ENCODE measurements at regions not wholly inside any gene's neighbourhood (a gene's known extent, or its start where the extent isn't known, plus 50 kb on each side); places are given as distances from the start of the nearest gene placed in this dataset.

GRCh38 chr14:104441275-104442106 is 138.1 kb upstream of the C14orf180 start:
- no peak overlapping the region for H3K4me3 ChIP-seq (ENCODE audit: low read depth, low read length)
- DNase-seq (ENCODE audit: low read depth), result no peak
- TF ChIP-seq, protein P1, sequence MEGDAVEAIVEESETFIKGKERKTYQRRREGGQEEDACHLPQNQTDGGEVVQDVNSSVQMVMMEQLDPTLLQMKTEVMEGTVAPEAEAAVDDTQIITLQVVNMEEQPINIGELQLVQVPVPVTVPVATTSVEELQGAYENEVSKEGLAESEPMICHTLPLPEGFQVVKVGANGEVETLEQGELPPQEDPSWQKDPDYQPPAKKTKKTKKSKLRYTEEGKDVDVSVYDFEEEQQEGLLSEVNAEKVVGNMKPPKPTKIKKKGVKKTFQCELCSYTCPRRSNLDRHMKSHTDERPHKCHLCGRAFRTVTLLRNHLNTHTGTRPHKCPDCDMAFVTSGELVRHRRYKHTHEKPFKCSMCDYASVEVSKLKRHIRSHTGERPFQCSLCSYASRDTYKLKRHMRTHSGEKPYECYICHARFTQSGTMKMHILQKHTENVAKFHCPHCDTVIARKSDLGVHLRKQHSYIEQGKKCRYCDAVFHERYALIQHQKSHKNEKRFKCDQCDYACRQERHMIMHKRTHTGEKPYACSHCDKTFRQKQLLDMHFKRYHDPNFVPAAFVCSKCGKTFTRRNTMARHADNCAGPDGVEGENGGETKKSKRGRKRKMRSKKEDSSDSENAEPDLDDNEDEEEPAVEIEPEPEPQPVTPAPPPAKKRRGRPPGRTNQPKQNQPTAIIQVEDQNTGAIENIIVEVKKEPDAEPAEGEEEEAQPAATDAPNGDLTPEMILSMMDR (conservative IDR thresholded peaks at IDR 0.05; ENCODE audit: low read depth, low read length), result no peak

DNA sequence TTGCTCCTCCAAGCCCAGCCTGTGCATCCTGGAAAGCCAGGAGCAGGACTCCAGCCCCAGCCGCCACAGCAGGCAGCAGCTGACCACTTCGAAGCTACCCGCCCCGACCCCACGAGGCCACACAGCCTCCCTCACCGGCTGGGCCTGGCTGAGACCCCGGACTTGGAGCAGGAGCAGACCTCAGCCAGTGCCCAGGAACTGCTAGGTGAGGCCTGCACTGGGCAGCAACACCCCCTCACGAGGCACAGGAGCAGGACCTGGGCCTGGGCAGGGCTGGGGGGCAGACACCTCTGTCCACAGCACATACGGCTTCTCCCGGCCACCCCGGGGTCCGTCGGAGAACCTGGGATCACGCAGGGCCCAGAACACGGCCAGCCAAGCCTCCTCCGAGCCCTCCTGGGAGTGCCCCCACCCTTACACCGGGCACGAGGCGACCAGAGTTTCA is 137.4 kb upstream of the C14orf180 start:
- TF ChIP-seq, protein P1 (conservative IDR thresholded peaks at IDR 0.05; ENCODE audit: low read depth, low read length), result no peak
- no peak for DNase-seq (ENCODE audit: low read depth)
- H3K4me3 ChIP-seq (ENCODE audit: low read depth, low read length), result no peak overlapping the region

GRCh38 chr14:104442631-104443390 is 136.8 kb upstream of the C14orf180 start:
- TF ChIP-seq, protein P1 (conservative IDR thresholded peaks at IDR 0.05; ENCODE audit: low read depth, low read length), result no peak
- H3K4me3 ChIP-seq (ENCODE audit: low read depth, low read length), result no peak overlapping the region
- no peak for DNase-seq (ENCODE audit: low read depth)

GRCh38 chr14:104443391-104444158 is 136.0 kb upstream of the C14orf180 start:
- H3K4me3 ChIP-seq (ENCODE audit: low read depth, low read length), result no peak overlapping the region
- no peak for DNase-seq (ENCODE audit: low read depth)
- TF ChIP-seq, protein P1 (conservative IDR thresholded peaks at IDR 0.05; ENCODE audit: low read depth, low read length), result peak; percentile 2

DNA sequence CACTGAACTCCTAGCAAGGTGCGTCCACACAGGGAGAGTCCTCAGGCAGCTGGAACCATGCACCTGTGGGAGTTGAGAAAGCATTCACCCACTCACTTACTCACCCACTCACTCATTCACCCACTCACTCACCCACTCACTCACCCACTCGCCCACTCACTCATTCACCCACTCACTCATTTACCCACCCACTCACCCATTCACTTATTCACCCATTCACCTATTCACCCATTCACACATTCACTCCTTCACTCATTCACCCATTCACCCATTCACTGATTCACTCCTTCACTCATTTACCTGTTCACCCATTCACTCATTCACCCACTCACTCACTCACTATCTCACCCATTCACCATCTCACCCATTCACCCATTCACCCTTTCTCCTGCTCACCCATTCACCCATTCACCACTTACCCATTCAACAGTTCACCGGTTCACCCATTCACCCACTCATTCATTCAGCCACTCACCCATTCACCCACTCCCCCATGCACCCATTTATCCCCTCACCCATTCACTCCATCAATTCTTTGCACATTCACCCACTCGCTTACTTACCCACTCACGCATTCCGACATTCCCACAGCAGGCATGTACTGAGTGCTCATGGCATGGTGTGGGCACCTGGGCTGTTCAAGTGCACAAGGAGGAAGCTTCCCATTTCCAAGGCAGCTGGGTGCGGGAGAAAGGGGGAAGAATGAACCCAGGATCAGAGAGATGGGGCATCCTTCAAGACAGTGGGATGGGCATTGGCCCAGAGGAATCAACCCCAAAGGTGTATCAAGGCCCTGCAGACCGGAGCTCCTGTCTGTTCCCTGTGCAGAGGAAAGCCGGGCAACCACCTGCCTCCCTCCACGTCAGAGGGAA is 135.2 kb upstream of the C14orf180 start:
- no peak overlapping the region for H3K4me3 ChIP-seq (ENCODE audit: low read depth, low read length)
- TF ChIP-seq, protein P1 (conservative IDR thresholded peaks at IDR 0.05; ENCODE audit: low read depth, low read length), result no peak
- no peak for DNase-seq (ENCODE audit: low read depth)

GRCh38 chr14:104445086-104445485 is 134.5 kb upstream of the C14orf180 start:
- DNase-seq (ENCODE audit: low read depth), result no peak
- no peak overlapping the region for H3K4me3 ChIP-seq (ENCODE audit: low read depth, low read length)
- TF ChIP-seq, protein P1 (conservative IDR thresholded peaks at IDR 0.05; ENCODE audit: low read depth, low read length), result no peak
